ENCODE measurements at regions not wholly inside any gene's neighbourhood (a gene's known extent, or its start where the extent isn't known, plus 50 kb on each side); places are given as distances from the start of the nearest gene placed in this dataset.

DNA sequence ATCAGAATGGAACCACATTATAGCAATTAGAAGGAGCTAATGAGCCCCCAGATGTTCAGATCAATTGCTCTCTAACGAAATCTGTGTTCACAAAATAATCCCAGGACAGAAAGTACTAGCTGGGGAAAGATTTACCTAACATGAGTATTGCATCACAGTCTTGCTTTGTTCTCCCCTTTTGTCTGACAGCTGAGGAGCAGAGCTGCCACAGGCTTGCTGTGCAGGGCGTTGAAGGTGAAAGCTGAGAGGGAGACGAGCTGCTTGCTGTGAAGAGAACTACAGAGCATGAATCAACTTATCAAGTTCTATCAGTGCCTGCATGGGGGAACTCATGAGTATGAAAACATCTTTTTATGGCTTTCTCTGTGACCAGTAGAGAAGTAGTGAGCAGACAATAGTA, 441.2 kb downstream of the CENPC start:
- TF ChIP-seq, protein P1, sequence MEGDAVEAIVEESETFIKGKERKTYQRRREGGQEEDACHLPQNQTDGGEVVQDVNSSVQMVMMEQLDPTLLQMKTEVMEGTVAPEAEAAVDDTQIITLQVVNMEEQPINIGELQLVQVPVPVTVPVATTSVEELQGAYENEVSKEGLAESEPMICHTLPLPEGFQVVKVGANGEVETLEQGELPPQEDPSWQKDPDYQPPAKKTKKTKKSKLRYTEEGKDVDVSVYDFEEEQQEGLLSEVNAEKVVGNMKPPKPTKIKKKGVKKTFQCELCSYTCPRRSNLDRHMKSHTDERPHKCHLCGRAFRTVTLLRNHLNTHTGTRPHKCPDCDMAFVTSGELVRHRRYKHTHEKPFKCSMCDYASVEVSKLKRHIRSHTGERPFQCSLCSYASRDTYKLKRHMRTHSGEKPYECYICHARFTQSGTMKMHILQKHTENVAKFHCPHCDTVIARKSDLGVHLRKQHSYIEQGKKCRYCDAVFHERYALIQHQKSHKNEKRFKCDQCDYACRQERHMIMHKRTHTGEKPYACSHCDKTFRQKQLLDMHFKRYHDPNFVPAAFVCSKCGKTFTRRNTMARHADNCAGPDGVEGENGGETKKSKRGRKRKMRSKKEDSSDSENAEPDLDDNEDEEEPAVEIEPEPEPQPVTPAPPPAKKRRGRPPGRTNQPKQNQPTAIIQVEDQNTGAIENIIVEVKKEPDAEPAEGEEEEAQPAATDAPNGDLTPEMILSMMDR (conservative IDR thresholded peaks at IDR 0.05 in 1 of 2, IDR thresholded peaks at IDR 0.05 in 1 of 2; ENCODE audit: extremely low read depth in 1 of 2, insufficient read depth in 1 of 2, low read depth in 1 of 2, low read length in 2 of 2), result no peak
- no peak for TF ChIP-seq EZH2 (IDR thresholded peaks at IDR 0.05; ENCODE audit: borderline replicate concordance, low read length)
